OCI-LY1 (cell line): ENCODE measurements at regions not wholly inside any gene's neighbourhood (a gene's known extent, or its start where the extent isn't known, plus 50 kb on each side); places are given as distances from the start of the nearest gene placed in this dataset.

Experiments
- CTCF ChIP-seq: fragments of 200-600 bp; sonication (generic), shearing (Covaris generic); IDR thresholded peaks from 2 replicates; pipeline ENCODE4 v1.5.1; 2017; ENCODE audit warnings: mild to moderate bottlenecking, antibody characterized with exemption, low read length, moderate library complexity, mixed read lengths
- EZH2 ChIP-seq: fragments of 200-600 bp; sonication (generic), shearing (Covaris generic); IDR thresholded peaks from 2 replicates; pipeline ENCODE4 v1.8.0; 2017; ENCODE audit warnings: borderline replicate concordance, mixed run types, mild to moderate bottlenecking, antibody characterized with exemption, low read length, moderate library complexity, mixed read lengths

- TF ChIP-seq CTCF (no peak), EZH2 (no peak)
Measured at GRCh38 chr18:45482286-45482685, 133.0 kb upstream of the SLC14A2 start.
